NOMO-1 (cell line): ENCODE measurements at regions not wholly inside any gene's neighbourhood (a gene's known extent, or its start where the extent isn't known, plus 50 kb on each side); places are given as distances from the start of the nearest gene placed in this dataset.

Experiments
- DNase-seq, 2 experiments: peaks; one replicate each; lab custom pipeline; 2025; ENCODE audit not compliant: unreplicated experiment in 2 of 2; lab: John Stamatoyannopoulos, UW

- no peak for DNase-seq
Observed at GRCh38 chr11:69904161-69904973, 85.2 kb upstream of the FGF3 start.

GRCh38 chr11:69904974-69905535 is 85.8 kb upstream of the FGF3 start:
- no peak for DNase-seq

- DNase-seq, result no peak
Observed at GRCh38 chr11:69905611-69906452, 86.6 kb upstream of the FGF3 start.

GRCh38 chr11:69906453-69906907 is 87.3 kb upstream of the FGF3 start:
- DNase-seq, result no peak

- DNase-seq, result no peak
Observed at GRCh38 chr11:69907611-69908010, 88.4 kb upstream of the FGF3 start.

- no peak for DNase-seq
Observed at GRCh38 chr11:69908511-69909220, 89.5 kb upstream of the FGF3 start.

GRCh38 chr11:69909561-69910518 is 90.6 kb upstream of the FGF3 start:
- no peak for DNase-seq

GRCh38 chr11:69910519-69911309 is 91.5 kb upstream of the FGF3 start:
- no peak for DNase-seq

GRCh38 chr11:69911310-69912160 is 92.3 kb upstream of the FGF3 start:
- DNase-seq, result no peak

GRCh38 chr11:69912161-69912910 is 93.1 kb upstream of the FGF3 start:
- DNase-seq, result no peak

- no peak for DNase-seq
Observed at GRCh38 chr11:69912911-69913451, 93.8 kb upstream of the FGF3 start.

GRCh38 chr11:69913591-69914285 is 94.5 kb upstream of the FGF3 start:
- no peak for DNase-seq

- no peak for DNase-seq
Observed at GRCh38 chr11:69914286-69915150, 95.3 kb upstream of the FGF3 start.

GRCh38 chr11:69915151-69915500 is 95.9 kb upstream of the FGF3 start:
- DNase-seq, result no peak

GRCh38 chr11:69915501-69916250 is 96.5 kb upstream of the FGF3 start:
- DNase-seq, result peak in 1 of 2 experiments; percentile 15
